NCI-H1105 treated with DMSO at 0.1 percent for 48 hours (cell line): ENCODE measurements at regions not wholly inside any gene's neighbourhood (a gene's known extent, or its start where the extent isn't known, plus 50 kb on each side); places are given as distances from the start of the nearest gene placed in this dataset.

Source experiments
- DNase-seq: peaks from one replicate; lab custom pipeline; 2025; lab: John Stamatoyannopoulos, UW

DNA sequence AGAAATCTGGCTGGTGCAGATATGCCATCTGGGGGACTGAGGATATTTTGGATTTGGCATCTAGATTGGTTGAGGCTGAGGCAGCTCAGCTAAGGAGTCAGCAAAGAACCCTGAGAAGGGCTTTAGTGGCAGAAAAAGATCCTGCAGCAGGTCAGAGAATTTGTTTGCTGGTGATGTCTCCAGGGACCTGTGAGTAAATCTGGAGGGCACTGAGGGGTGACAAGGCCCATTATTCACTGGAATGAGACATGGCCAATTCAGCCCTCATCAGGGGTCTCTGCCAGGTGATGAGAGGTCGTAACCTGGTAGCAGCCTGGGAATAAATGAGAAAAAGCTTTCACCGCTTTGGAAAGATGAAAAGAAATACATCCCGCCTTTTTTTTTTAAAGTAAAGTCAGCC is 118.3 kb upstream of the FBXL4 start:
- DNase-seq: no peak

DNA sequence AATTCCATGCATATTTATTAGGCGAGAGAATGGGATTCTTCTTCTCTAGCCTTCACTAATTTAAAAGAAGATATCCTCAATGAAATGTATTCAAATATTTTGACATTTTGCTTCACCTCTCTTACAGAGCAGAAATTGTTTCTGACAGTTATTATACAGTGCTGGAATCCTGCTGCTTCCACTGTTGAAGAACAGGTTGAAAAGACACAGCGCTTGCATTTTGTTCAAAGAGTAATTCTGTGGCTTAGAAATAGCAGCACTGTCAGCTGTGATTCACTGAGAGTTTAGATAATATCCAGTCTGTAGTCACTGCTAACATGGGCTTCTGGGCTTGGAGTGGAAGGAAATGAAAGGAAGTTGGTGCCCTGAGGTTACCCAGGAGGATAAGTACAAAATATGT is 117.1 kb upstream of the FBXL4 start:
- no peak for DNase-seq

GRCh38 chr6:99036672-99037071 is 88.9 kb upstream of the FBXL4 start:
- no peak for DNase-seq

- DNase-seq: no peak
These were observed 84.7 kb upstream of the FBXL4 start for GRCh38 chr6:99032396-99032795.

- DNase-seq: no peak
These were observed 84.2 kb upstream of the FBXL4 start for GRCh38 chr6:99031957-99032356.

DNA sequence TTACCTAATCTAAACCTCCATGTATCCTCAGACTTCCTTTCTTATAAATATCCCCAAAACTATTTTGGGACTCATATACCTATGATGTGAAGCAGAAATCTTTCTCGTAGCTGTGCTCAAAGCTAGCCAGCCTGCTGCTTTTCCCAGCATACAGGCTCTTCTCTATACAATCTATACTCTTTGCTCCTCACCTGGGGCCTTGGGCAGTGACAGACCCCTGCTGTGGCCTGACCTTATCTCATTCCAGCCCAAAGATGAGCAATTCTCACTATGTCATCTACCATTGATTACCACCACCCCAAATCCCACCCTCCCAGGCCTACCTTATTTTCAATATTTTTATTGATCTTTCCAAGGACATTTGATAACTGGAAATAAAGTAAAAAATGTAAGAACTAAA is 83.2 kb upstream of the FBXL4 start:
- DNase-seq: no peak

- no peak for DNase-seq
These were observed 78.4 kb upstream of the FBXL4 start for GRCh38 chr6:99026135-99026534.

- no peak for DNase-seq
These were observed 76.3 kb upstream of the FBXL4 start for GRCh38 chr6:99024089-99024488.

DNA sequence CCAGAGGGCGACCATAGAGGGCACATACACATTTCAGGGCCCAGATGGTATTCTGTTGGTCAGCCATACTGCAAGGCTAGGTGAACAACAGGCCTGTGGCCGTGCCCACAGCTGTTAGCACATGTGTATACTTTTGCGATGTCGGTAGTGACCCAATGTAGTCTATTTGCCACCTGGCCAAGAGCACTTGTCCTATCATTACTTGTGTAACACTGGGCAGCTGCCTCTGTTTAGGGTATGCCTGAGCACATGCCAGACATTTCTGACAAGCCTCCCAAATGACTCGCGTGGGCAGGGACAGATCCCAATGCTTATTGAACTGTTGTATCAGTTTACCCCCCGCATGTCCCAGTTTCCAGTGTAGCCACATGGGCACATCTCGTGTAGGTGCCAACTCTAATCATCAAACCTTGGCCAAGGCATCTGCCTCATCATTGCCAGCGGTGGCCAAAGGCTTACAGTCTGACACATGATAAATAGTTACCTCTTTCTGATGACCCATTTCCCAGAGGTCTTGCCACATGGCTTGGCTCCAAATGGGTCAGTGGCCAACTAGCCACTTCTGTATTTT is 74.4 kb upstream of the FBXL4 start:
- no peak for DNase-seq

- DNase-seq: no peak
These were observed 71.6 kb upstream of the FBXL4 start for GRCh38 chr6:99019381-99019780.

DNA sequence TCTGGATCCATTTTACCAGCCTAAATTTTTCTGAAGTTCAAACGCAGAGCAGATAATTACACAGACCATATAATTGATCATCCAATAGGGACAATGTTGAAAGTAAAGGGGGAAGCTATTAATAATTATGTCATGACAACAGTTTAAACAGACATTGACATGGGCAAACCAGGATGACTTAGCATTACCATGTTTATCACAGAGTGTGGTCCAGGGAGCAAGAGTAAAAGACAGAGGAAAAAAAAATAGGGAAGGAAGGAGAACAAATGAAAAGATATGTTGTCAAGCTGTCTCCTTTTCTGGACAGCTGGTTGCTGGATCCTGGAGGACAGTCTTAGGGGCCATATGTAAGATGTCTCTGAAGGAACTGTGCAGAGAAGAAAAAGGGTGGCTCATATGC is 69.4 kb upstream of the FBXL4 start:
- DNase-seq: no peak

- no peak for DNase-seq
These were observed 68.6 kb upstream of the FBXL4 start for GRCh38 chr6:99016355-99016754.

- no peak for DNase-seq
These were observed 66.3 kb upstream of the FBXL4 start for GRCh38 chr6:99014061-99014460.

DNA sequence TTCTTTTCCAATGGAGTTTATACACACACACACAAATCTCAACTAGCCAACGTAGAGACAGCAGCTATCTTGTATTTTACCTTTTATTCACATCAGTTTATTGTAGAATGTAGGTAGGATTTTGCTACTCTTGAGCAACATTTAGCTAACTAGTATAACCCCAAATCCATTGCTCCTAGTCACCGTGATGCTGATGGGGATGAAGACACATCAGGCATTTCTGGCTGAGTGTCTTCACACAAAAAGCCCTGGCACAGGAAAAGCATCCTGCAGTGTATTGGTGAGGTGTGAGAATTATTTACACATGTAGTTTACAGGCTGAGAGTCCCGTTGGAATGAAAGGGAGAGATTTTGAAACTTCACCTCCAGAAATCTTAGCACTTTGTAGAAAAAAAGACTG is 65.9 kb upstream of the FBXL4 start:
- no peak for DNase-seq

- DNase-seq: no peak
These were observed 65.4 kb upstream of the FBXL4 start for GRCh38 chr6:99013145-99013544.

GRCh38 chr6:99011151-99011550 is 63.4 kb upstream of the FBXL4 start:
- DNase-seq: no peak

- peak; percentile 82 for DNase-seq
These were observed 55.1 kb upstream of the FBXL4 start for GRCh38 chr6:99002831-99003230.

GRCh38 chr6:98998103-98998502 is 50.4 kb upstream of the FBXL4 start:
- no peak for DNase-seq
